Stimulated activated naive B cell treated with anti-CD40 and anti-IgM and Interleukin-4, amounts not matched to agents 10 μg/mL and 1 μg/mL and 100 μg/mL, for 72 hours (primary cell): ENCODE measurements at regions not wholly inside any gene's neighbourhood (a gene's known extent, or its start where the extent isn't known, plus 50 kb on each side); places are given as distances from the start of the nearest gene placed in this dataset.

Experiments
- ATAC-seq, 2 donors: fragments of 150-1000 bp; cut with Tn5 transposase; replicated peaks; 2 replicates each; pipeline ENCODE4 v1.10.0; 2021; ENCODE audit warnings: moderate library complexity in 1 of 2
- DNase-seq: peaks from one replicate; pipeline ENCODE4 v3.0.0; 2021
- H3K27ac Mint-ChIP-seq: one replicate; pipeline ENCODE4 v1.8.0; 2022; ENCODE audit warnings: mild to moderate bottlenecking, mixed read lengths
- H3K27me3 Mint-ChIP-seq, 2 donors: one replicate each; pipeline ENCODE4 v1.8.0; 2022; ENCODE audit warnings: mixed read lengths in 2 of 2
- H3K36me3 Mint-ChIP-seq, 2 donors: one replicate each; pipeline ENCODE4 v1.8.0; 2022; ENCODE audit warnings: mixed read lengths in 2 of 2, mild to moderate bottlenecking in 1 of 2
- H3K4me1 Mint-ChIP-seq, 2 donors: one replicate each; pipeline ENCODE4 v1.8.0; 2022; ENCODE audit warnings: mixed read lengths in 2 of 2, mild to moderate bottlenecking in 1 of 2
- H3K4me3 Mint-ChIP-seq, 2 donors: one replicate each; pipeline ENCODE4 v1.8.0; 2022; ENCODE audit warnings: mild to moderate bottlenecking in 2 of 2, mixed read lengths in 2 of 2, moderate library complexity in 1 of 2
- H3K9me3 Mint-ChIP-seq, 2 donors: one replicate each; pipeline ENCODE4 v1.8.0; 2022; ENCODE audit warnings: mixed read lengths in 2 of 2, mild to moderate bottlenecking in 1 of 2

DNA sequence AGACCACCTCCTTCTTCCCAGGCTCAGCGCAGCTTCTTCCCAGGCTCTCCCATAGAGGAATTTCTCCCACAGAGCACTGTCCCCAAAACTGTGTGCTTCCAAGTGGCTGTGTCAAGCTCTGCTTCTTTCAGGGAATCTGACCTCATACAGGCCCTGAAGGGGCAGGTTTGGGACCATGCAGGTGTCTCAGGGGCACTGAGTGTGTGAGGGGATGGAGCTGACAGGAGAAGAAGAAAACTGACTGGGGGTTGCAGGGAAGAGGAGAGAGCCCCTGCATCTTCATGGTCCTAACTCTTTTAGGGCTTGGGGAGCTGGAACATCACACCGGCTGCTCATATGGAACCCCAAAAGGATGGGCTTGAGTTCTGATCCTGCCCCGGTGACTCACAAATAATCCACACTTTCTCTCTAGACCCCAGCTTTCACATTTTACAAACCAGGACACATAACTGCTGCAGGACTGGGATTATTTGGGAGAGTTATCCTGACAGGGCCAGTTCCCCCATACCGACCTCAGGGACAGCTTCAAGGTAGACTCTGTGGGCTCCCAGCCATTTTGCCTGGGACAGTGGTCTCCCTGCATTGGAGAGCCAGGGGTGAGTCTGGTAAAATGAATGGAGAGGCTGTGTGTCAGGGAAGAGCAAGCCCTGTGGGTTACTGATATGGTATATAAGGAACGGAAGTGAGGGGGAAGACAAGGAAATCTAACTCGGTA lies 316.1 kb downstream of the TLE3 start:
- Mint-ChIP-seq H3K27ac (no peak overlapping the region), H3K36me3 (peaks cover 1 to 10% of the 10 kb centered on the region in 2 donors), H3K27me3 (peaks cover 41 to 64% of the 10 kb centered on the region in 2 donors), H3K4me3 (no peak overlapping the region), H3K4me1 (peaks cover 7 to 12% of the 10 kb centered on the region in 2 donors), H3K9me3 (peaks cover 2 to 8% of the 10 kb centered on the region in 2 donors)
- DNase-seq (no peak), ATAC-seq (no peak)

DNA sequence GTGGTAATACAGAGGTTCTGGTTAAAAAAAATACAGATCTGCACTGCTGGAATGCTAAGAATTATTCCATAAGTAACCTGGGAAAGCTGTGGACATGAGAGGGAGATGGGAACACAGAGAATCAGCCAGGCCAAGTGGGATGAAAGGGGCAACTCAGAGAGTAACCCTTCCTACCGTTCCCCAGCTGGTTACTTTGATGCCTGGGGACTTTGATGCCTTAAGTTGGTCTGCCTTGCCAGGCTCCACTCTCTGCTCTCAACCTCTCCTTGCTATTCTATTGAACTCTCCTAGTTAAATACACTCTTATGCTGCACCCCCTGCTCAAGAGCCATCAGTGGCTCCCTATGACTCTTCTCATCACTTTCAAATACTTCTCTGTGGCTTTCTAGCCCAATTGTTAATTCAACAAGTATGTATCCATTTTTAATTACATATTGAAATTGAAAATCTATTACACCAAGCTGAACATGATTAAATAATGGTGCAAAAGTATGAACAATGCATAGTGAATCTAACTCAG lies 315.5 kb downstream of the TLE3 start:
- no peak for ATAC-seq
- H3K9me3 Mint-ChIP-seq = peaks cover 2 to 8% of the 10 kb centered on the region in 2 donors
- no peak for DNase-seq
- H3K36me3 Mint-ChIP-seq = peaks cover 1 to 10% of the 10 kb centered on the region in 2 donors
- peaks cover 45 to 67% of the 10 kb centered on the region in 2 donors for H3K27me3 Mint-ChIP-seq
- H3K27ac Mint-ChIP-seq = no peak overlapping the region
- no peak overlapping the region for H3K4me3 Mint-ChIP-seq
- peaks cover 7 to 12% of the 10 kb centered on the region in 2 donors for H3K4me1 Mint-ChIP-seq

DNA sequence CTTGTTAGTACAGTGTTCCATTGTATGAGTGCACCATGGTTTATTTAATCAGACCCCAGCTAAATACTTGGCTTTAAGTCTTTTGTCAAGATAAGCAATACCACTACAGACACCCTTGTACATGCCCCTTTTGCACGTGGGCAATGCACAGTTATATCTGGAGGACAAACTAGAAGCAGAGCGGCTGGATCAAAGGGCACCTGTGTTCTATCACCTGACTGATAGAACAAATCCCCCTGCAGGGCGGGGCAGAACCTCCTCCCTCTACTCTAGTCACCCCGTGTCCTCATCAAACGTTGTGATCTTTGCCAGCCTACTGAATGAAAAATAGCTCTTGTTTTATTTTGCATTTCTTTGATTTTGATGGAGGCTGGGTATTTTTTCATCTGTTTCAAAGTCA lies 314.9 kb downstream of the TLE3 start:
- peaks cover 0 to 4% of the 10 kb centered on the region in 2 donors for H3K36me3 Mint-ChIP-seq
- H3K9me3 Mint-ChIP-seq = peaks cover 1 to 2% of the 10 kb centered on the region in 2 donors
- no peak for ATAC-seq
- H3K27me3 Mint-ChIP-seq = peaks cover 44 to 67% of the 10 kb centered on the region in 2 donors
- H3K4me1 Mint-ChIP-seq = peaks cover 7 to 12% of the 10 kb centered on the region in 2 donors
- no peak overlapping the region for H3K27ac Mint-ChIP-seq
- H3K4me3 Mint-ChIP-seq = no peak overlapping the region
- no peak for DNase-seq

DNA sequence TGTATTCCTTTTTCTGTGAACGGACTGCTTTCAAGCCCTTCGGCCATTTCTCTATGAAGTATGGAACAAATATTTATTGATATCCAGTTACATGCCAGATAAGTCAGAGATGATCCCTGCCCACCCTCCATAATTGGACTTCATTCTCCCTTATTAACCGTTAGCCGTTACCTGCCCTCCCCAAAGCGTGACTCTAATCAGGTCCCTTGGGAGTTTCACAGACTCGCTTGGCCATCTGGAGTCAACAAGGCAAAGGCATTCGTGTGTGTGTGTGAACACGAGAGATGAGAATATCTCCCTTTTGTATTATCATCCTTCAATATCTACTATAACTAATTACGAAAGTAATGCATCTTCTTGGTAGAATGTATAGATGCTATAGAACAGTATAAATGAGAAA lies 314.5 kb downstream of the TLE3 start:
- peaks cover 7 to 12% of the 10 kb centered on the region in 2 donors for H3K4me1 Mint-ChIP-seq
- no peaks in the 10 kb centered on the region for H3K9me3 Mint-ChIP-seq
- DNase-seq (no peak), ATAC-seq (no peak)
- no peak overlapping the region for H3K4me3 Mint-ChIP-seq
- no peak overlapping the region for H3K27ac Mint-ChIP-seq
- no peaks in the 10 kb centered on the region for H3K36me3 Mint-ChIP-seq
- peaks cover 44 to 66% of the 10 kb centered on the region in 2 donors for H3K27me3 Mint-ChIP-seq

DNA sequence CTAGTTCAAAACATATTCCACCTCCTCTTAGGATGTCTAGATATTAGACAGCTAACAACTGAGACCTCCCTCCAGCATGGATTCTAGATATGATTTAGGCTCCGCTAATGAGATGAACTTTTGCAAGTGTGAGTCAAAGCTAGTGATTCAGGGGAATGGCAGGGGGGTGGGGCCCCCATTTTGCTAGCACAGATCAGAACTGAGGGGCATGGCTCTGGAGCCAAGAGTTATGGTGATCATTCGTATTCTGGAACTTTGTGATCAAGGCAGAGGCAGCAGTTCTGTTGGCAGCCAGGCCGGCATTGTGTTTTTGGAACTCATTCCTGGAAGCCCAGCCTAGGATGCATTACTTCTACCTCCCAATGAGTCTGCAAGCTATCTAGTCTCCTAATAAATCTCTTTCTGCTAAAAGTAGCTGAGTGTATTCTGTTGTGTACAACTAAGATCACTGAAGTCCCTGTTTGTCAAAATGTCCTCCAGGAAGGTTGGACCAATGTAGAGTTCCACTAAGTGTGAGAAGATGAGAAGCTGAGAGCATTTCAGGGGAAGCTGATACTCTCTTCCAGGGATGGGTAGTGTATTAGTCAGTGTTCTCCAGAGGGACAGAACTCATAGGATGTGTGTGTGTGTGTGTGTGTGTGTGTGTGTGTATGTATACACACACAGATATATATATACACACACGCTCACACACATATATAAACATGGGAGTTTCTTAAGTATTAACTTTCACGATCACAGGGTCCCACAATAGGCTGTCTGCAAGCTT lies 312.7 kb downstream of the TLE3 start:
- no peak overlapping the region for H3K4me3 Mint-ChIP-seq
- ATAC-seq (no peak), DNase-seq (no peak)
- peaks cover 51 to 65% of the 10 kb centered on the region in 2 donors for H3K27me3 Mint-ChIP-seq
- no peak overlapping the region for H3K27ac Mint-ChIP-seq
- no peaks in the 10 kb centered on the region for H3K36me3 Mint-ChIP-seq
- H3K4me1 Mint-ChIP-seq = peaks cover 7 to 12% of the 10 kb centered on the region in 2 donors
- no peaks in the 10 kb centered on the region for H3K9me3 Mint-ChIP-seq

DNA sequence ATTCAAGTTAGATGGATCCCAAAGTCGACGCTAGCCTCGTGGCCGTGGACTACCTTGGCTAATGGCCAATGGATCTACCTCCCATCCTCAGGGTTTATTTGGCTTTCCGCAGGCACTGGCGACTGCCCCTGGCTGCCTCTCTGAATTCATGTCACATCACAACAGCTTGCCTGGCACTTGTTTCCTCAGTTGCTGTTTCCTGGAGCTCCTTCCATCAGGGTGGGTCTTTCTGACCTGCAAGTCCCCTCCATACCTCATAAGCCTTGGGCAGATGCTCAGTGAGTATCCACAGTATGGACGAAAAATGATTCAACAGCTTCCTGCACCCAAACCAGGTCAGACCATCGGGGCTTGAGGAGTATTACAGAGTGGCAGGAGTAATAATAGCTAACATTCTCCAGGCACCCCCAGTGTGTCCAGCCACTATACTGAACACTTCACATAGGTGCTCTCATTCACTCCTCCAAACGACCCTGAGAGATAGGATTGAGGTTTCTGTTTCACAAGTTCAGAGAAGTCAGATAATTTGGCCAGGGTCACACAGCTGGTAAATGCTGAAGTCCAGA lies 311.5 kb downstream of the TLE3 start:
- peaks cover 4% of the 10 kb centered on the region in 2 donors for H3K9me3 Mint-ChIP-seq
- ATAC-seq = no peak
- H3K4me1 Mint-ChIP-seq = peaks cover 9 to 11% of the 10 kb centered on the region in 2 donors
- no peak for DNase-seq
- no peak overlapping the region for H3K4me3 Mint-ChIP-seq
- H3K36me3 Mint-ChIP-seq = peaks cover 0 to 4% of the 10 kb centered on the region in 2 donors
- H3K27ac Mint-ChIP-seq = no peak overlapping the region
- peaks cover 50 to 64% of the 10 kb centered on the region in 2 donors for H3K27me3 Mint-ChIP-seq

DNA sequence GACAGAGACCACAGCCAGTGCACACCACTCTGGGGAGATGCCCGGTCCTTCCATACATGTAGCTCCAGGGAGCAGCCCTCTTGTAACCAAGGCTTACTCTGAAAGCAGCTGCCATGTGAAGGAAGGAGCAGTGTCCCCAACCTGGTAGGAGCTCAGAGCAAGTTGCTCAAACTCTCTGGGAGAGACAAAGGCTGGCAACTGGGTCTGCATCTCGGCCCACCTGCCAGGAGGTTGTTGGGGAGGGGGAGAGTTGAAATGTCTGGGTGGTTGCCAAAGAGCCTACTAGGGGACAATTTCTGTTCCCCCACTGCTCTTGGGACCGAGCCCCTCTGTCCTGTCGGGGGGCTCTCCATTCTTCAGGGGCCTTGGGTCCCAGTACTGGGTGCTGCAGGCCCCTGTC lies 309.9 kb downstream of the TLE3 start:
- Mint-ChIP-seq H3K36me3 (peaks cover 3 to 8% of the 10 kb centered on the region in 2 donors), H3K4me1 (peaks cover 0 to 2% of the 10 kb centered on the region in 2 donors), H3K4me3 (no peak overlapping the region), H3K27ac (peak overlapping the region; percentile 42), H3K9me3 (peaks cover 8 to 9% of the 10 kb centered on the region in 2 donors), H3K27me3 (peaks cover 44 to 61% of the 10 kb centered on the region in 2 donors)
- DNase-seq = no peak
- no peak for ATAC-seq

DNA sequence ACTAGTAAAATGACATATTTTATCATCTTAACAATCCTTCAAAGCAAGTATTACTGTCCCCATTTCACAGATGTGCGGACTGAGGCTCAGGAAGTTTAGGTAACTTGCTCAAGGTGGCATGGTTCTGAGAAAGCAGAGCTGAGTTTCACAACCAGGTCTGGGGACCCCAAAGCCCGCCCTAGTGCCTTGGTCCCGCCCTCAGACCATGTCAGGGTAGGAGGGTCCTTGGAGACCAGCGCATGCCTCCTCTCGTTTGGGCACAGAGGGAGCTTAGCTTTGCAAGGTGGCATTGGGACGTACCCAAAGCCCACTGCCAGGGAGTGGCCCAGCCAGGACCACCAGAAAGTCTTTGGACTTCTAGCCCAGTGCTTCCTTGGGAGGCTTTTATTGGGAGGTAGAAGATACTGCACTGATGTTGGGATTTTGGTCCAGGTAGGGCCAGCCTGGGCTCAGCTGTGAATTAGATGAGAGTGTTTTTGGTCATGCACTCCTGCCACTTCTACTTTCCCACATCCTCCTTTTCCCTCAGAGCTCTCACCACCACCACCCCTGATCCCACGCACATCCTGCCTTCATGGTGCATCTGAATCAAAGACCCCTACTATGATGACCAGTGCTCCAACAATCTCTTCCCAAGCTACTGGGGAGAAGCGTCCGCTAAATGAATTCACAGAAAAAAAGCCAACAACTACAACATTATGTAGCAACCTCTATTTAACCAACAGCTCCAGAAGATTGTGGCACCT lies 307.9 kb downstream of the TLE3 start:
- no peak overlapping the region for H3K27ac Mint-ChIP-seq
- H3K4me3 Mint-ChIP-seq = no peak overlapping the region
- ATAC-seq = no peak
- peaks cover 36 to 59% of the 10 kb centered on the region in 2 donors for H3K27me3 Mint-ChIP-seq
- peaks cover 8 to 9% of the 10 kb centered on the region in 2 donors for H3K9me3 Mint-ChIP-seq
- peaks cover 0 to 2% of the 10 kb centered on the region in 2 donors for H3K4me1 Mint-ChIP-seq
- DNase-seq = no peak
- H3K36me3 Mint-ChIP-seq = peaks cover 3 to 8% of the 10 kb centered on the region in 2 donors

DNA sequence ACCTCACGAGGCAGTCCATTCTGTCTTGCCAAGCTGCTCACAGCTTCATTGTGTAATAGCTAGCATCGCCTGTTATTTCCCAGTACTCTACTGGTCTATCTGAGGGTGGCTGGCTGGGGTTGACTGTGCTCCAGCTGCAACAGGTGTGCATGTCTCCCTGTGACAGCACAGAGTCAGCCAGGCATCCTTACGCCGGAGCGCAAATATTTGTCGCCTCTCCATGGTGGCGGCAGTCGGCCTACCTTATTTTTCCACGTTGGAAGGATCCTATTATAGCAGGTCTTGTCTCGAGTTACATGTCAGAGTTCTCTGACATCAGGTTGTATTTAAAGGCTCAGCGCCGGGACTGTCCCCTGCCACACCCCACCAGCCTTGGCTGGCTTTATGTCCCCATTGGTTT lies 307.1 kb downstream of the TLE3 start:
- Mint-ChIP-seq H3K4me3 (no peak overlapping the region), H3K27me3 (peaks cover 36 to 53% of the 10 kb centered on the region in 2 donors), H3K9me3 (peaks cover 8 to 9% of the 10 kb centered on the region in 2 donors), H3K36me3 (peaks cover 3 to 8% of the 10 kb centered on the region in 2 donors), H3K4me1 (peaks cover 0 to 2% of the 10 kb centered on the region in 2 donors), H3K27ac (no peak overlapping the region)
- DNase-seq (no peak), ATAC-seq (no peak)

DNA sequence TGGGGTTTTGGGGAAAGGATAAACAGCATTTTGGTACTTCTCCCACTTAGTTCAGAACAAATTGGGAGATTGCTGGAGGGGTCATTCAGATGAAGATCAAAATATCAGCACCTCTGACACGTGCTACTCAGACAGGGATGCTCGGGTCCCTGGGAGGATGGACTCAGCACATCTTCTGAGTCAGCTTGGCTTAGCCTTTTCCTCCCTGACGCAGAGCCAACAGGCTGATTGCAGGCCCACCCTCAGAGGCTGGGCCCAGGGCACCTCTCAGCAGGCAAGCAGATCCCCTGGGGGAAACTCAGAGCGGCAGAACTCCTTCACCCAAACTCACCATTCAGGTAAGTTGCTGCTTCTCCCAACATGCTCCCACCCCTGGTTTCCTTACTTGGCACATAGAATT lies 304.9 kb downstream of the TLE3 start:
- Mint-ChIP-seq H3K27ac (no peak overlapping the region), H3K4me1 (peaks cover 0 to 4% of the 10 kb centered on the region in 2 donors), H3K36me3 (peaks cover 3 to 8% of the 10 kb centered on the region in 2 donors), H3K27me3 (peaks cover 26 to 37% of the 10 kb centered on the region in 2 donors), H3K4me3 (no peak overlapping the region), H3K9me3 (peaks cover 8 to 9% of the 10 kb centered on the region in 2 donors)
- ATAC-seq = no peak
- DNase-seq = no peak

DNA sequence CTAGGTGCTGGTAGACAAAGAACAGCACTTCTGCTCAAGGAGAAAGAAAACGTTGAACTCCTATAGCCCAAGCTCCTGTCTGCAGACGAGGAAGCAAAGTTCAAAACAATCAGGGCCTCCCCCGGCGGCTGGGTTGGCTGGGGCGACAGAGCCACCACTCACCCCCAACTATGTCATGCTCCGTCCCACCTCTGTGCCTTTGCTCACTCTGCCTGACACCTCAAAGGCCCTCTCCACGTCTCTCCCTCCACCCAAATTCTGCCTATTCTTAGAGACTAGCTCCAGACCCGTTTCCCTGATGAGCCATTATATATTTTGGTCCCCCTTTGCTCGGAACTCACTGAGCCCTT lies 304.3 kb downstream of the TLE3 start:
- DNase-seq (no peak), ATAC-seq (no peak)
- peaks cover 8 to 9% of the 10 kb centered on the region in 2 donors for H3K9me3 Mint-ChIP-seq
- peaks cover 3 to 8% of the 10 kb centered on the region in 2 donors for H3K36me3 Mint-ChIP-seq
- no peak overlapping the region for H3K27ac Mint-ChIP-seq
- H3K27me3 Mint-ChIP-seq = peaks cover 26 to 36% of the 10 kb centered on the region in 2 donors
- H3K4me1 Mint-ChIP-seq = peaks cover 2 to 4% of the 10 kb centered on the region in 2 donors
- no peak overlapping the region for H3K4me3 Mint-ChIP-seq

DNA sequence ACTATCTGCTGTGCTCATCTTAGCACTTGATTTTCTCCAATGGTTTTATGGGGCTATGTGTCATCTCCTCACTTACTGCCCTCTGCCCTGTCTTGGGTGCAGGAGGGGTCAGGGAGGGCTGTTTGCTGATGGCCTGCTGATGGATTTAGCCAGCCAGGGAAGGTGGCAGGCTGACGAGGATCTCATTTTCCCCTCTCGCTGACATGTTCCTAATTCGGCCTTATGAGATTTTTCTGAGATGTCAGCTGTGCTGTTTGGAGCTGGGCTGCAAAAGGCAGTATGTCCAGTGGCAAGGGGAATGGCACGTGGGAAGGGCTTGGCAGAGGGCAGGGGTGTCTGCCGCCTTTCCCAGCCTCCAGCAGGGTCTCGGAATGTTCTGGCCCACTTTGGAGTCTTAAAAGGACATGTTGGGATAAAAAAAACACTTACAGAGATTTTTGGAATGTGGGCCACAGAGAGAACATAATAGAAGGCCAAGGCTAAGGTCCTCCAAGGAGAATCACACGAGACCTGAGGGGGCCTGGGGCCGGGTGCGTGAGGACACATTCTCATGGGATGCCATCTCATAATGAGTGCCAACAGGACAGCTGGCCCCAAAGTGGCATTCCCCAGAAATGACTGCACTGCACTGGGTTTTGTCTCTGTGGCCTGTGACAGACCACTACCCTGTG lies 303.8 kb downstream of the TLE3 start:
- Mint-ChIP-seq H3K27ac (no peak overlapping the region), H3K36me3 (peaks cover 3 to 8% of the 10 kb centered on the region in 2 donors), H3K27me3 (peaks cover 26 to 35% of the 10 kb centered on the region in 2 donors), H3K4me3 (no peak overlapping the region), H3K4me1 (peaks cover 4 to 6% of the 10 kb centered on the region in 2 donors), H3K9me3 (peaks cover 8 to 9% of the 10 kb centered on the region in 2 donors)
- DNase-seq = no peak
- ATAC-seq = no peak

DNA sequence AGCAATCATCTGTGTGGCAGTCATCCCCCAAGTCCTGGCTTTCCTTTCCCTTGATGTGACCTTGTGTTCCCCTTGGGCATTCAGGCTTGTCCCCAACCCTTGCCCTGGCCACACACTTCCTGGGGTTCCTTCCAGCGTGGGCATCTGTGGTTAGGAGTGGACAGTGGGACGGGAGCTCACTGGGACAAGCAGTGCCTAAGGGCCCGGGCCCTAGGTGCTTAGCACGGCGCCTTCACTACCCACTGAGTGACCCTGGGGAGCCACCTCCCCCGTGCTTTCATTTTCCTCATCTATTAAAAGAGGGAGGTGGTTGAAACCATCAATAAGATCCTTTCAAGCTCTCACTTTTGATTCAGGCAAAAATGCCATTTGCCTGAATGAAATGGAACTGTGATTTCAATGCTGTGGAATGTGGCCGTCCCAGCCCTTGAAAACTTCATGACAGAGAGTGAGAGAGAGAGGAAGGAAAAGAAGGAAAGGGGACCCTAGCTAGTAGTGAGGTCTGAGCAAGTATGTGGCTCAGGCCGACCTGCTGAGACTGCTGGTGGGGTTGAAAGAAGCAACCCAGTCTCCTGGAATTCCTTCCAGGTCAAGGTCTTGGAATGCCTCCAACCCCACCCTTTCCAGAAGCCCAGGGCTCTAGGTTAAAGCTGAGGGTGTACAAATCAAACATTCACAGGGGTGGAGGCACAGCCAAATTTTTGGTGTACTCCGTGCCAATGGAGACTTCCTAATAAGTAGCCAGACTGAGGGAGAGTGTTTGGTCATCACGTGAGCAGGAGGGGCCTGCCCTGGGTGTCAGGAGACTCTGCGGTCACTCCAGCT lies 302.9 kb downstream of the TLE3 start:
- ATAC-seq (no peak), DNase-seq (no peak)
- Mint-ChIP-seq H3K36me3 (peaks cover 3 to 8% of the 10 kb centered on the region in 2 donors), H3K27ac (no peak overlapping the region), H3K4me1 (peaks cover 4 to 6% of the 10 kb centered on the region in 2 donors), H3K9me3 (peaks cover 8 to 9% of the 10 kb centered on the region in 2 donors), H3K4me3 (no peak overlapping the region), H3K27me3 (peaks cover 20 to 28% of the 10 kb centered on the region in 2 donors)
